Adrenal gland (tissue), 5 donors: ENCODE measurements at regions not wholly inside any gene's neighbourhood (a gene's known extent, or its start where the extent isn't known, plus 50 kb on each side); places are given as distances from the start of the nearest gene placed in this dataset.

Source experiments
- POLR2A ChIP-seq, 2 donors: fragments of 450-650 bp; IDR thresholded peaks; one replicate each; pipeline ENCODE4 v1.6.1; 2017; ENCODE audit warnings: antibody characterized with exemption in 2 of 2, mild to moderate bottlenecking in 2 of 2, moderate library complexity in 1 of 2
- TF ChIP-seq, protein P1 (sequence below), 6 experiments: fragments of 450-650 bp in 4 of 6; fragments of 200-600 bp in 2 of 6; sonication (generic) in 1 of 6; IDR thresholded peaks; 1 replicate in 5 of 6; 2 replicates in 1 of 6; pipeline versions ENCODE4 v1.5.1 to v1.8.0; 2016 to 2021; ENCODE audit warnings: antibody characterized with exemption in 6 of 6, mild to moderate bottlenecking in 2 of 6, moderate library complexity in 1 of 6
- donor health status: DM: no; HTN: no; CAD: no.

DNA sequence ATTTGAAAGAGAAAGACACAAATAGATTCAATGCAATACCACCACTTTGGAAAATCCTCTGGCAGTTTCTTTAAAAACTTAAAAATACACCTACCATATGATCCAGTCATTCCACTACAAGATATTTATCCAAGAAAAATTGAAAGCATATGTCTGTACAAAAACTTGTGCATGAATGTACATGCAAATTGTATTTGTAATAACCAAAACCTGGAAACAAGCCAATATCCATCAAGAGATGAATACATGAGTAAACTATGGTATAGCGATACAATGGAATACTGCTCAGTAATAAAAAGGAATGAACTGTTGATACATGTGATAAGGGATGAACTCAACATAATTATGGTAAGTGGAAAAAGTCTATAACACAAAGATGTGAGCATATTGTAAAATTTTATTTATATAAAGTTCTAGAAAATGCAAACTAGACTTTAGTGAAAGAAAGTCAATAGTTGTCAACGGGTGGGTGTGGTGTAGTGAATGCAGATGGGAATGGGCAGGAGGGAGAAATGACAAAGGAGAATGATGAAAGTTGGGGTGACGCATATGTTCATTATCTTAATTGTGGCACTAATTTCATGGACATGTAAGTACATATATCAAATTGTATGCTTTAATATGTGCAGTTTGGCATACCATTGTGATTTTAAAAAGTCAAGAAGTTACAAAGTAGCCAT, 347.5 kb downstream of the SAMD5 start:
- TF ChIP-seq, protein P1, sequence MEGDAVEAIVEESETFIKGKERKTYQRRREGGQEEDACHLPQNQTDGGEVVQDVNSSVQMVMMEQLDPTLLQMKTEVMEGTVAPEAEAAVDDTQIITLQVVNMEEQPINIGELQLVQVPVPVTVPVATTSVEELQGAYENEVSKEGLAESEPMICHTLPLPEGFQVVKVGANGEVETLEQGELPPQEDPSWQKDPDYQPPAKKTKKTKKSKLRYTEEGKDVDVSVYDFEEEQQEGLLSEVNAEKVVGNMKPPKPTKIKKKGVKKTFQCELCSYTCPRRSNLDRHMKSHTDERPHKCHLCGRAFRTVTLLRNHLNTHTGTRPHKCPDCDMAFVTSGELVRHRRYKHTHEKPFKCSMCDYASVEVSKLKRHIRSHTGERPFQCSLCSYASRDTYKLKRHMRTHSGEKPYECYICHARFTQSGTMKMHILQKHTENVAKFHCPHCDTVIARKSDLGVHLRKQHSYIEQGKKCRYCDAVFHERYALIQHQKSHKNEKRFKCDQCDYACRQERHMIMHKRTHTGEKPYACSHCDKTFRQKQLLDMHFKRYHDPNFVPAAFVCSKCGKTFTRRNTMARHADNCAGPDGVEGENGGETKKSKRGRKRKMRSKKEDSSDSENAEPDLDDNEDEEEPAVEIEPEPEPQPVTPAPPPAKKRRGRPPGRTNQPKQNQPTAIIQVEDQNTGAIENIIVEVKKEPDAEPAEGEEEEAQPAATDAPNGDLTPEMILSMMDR (IDR thresholded peaks at IDR 0.05): no peak
- no peak for TF ChIP-seq POLR2A (IDR thresholded peaks at IDR 0.05)
